IMR-90 (cell line): ENCODE measurements at regions not wholly inside any gene's neighbourhood (a gene's known extent, or its start where the extent isn't known, plus 50 kb on each side); places are given as distances from the start of the nearest gene placed in this dataset.

Experiments used
- ATAC-seq: fragments of 200-7000 bp; cut with Tn5 transposase; 2 replicates; pipeline ENCODE4 v1.9.1; 2020; ENCODE audit warnings: low read depth, mild to moderate bottlenecking, moderate library complexity
- BruUV-seq: library from RNA; stranded (reverse); fragments of 400-500 nt; replicated peaks from 2 replicates; lab custom pipeline; 2021; lab: Mats Ljungman, UMichigan
- CTCF ChIA-PET: fragments of 300-600 bp; formaldehyde crosslinking; extraction: SDS; loops from one replicate; lab custom pipeline; 2021; ENCODE audit warnings: antibody characterized with exemption; lab: Yijun Ruan, JAX
- POLR2A ChIA-PET: fragments of 300-600 bp; sonication (Branson Sonifier 250); formaldehyde crosslinking; loops from one replicate; lab custom pipeline; 2022; ENCODE audit warnings: antibody characterized with exemption; ENCODE audit not compliant: unreplicated experiment; lab: Charles Lee
- DNase-seq: peaks from one replicate; pipeline ENCODE4 v3.0.0; 2013
- H2AFZ ChIP-seq: replicated peaks from 2 replicates; pipeline ENCODE3; 2013; ENCODE audit warnings: low read length, mild to moderate bottlenecking; ENCODE audit not compliant: poor library complexity
- H2AK5ac ChIP-seq: 2 replicates; pipeline ENCODE4 v1.6.1; 2013; ENCODE audit warnings: low read depth, low read length, inconsistent platforms
- H2AK9ac ChIP-seq: replicated peaks from 2 replicates; pipeline ENCODE3; 2013; ENCODE audit warnings: mild to moderate bottlenecking, low read depth, low read length, moderate library complexity; ENCODE audit not compliant: poor library complexity
- H2BK120ac ChIP-seq: 2 replicates; pipeline ENCODE4 v1.6.1; 2013; ENCODE audit warnings: low read depth, low read length, inconsistent platforms
- H2BK15ac ChIP-seq: 3 replicates; pipeline ENCODE4 v1.6.1; 2013; ENCODE audit warnings: low read depth, low read length, inconsistent platforms
- H2BK20ac ChIP-seq: 2 replicates; pipeline ENCODE4 v1.6.1; 2013; ENCODE audit warnings: low read depth, mild to moderate bottlenecking, inconsistent platforms, low read length, moderate library complexity
- H2BK5ac ChIP-seq: 2 replicates; pipeline ENCODE4 v1.6.1; 2013; ENCODE audit warnings: mild to moderate bottlenecking, low read depth, low read length, inconsistent platforms; ENCODE audit not compliant: poor library complexity, severe bottlenecking
- H3K14ac ChIP-seq: replicated peaks from 2 replicates; pipeline ENCODE4 v1.6.1; 2013; ENCODE audit warnings: low read depth, low read length, inconsistent platforms
- H3K18ac ChIP-seq: 2 replicates; pipeline ENCODE4 v1.6.1; 2013; ENCODE audit warnings: low read depth, low read length, control low read depth
- H3K23ac ChIP-seq: 2 replicates; pipeline ENCODE4 v1.6.1; 2013; ENCODE audit warnings: low read depth, low read length, inconsistent platforms
- H3K27ac ChIP-seq: 2 replicates; pipeline ENCODE4 v1.5.1; 2013; ENCODE audit warnings: mild to moderate bottlenecking, control low read depth, low read length; ENCODE audit not compliant: insufficient read depth
- H3K27me3 ChIP-seq: 2 replicates; pipeline ENCODE4 v1.6.1; 2013; ENCODE audit warnings: low read length; ENCODE audit not compliant: control insufficient read depth, insufficient read depth
- H3K36me3 ChIP-seq: 2 replicates; pipeline ENCODE4 v1.6.1; 2013; ENCODE audit warnings: low read length, mixed read lengths; ENCODE audit not compliant: control insufficient read depth, insufficient read depth
- H3K4ac ChIP-seq: 2 replicates; pipeline ENCODE4 v1.6.1; 2013; ENCODE audit warnings: low read depth, low read length, inconsistent platforms
- H3K4me1 ChIP-seq: 2 replicates; pipeline ENCODE4 v1.6.1; 2013; ENCODE audit warnings: low read length, mixed read lengths; ENCODE audit not compliant: control insufficient read depth, insufficient read depth
- H3K4me2 ChIP-seq: 2 replicates; pipeline ENCODE4 v1.6.1; 2013; ENCODE audit warnings: low read depth, mild to moderate bottlenecking, control low read depth, low read length, moderate library complexity
- H3K4me3 ChIP-seq: 2 replicates; pipeline ENCODE4 v1.5.1; 2013; ENCODE audit warnings: low read depth, mild to moderate bottlenecking, control low read depth, low read length, moderate library complexity; ENCODE audit not compliant: insufficient read depth
- H3K56ac ChIP-seq: 2 replicates; pipeline ENCODE4 v1.6.1; 2013; ENCODE audit warnings: low read length, inconsistent platforms; ENCODE audit not compliant: insufficient read depth; ENCODE audit errors: extremely low read depth
- H3K79me1 ChIP-seq, 2 experiments: 2 replicates each; pipeline ENCODE4 v1.6.1; 2013; ENCODE audit warnings: low read length in 2 of 2, inconsistent platforms in 1 of 2, low read depth in 1 of 2
- H3K9ac ChIP-seq: 2 replicates; pipeline ENCODE4 v1.6.1; 2013; ENCODE audit warnings: low read depth, low read length, control low read depth
- H3K9me1 ChIP-seq: 2 replicates; pipeline ENCODE4 v1.6.1; 2013; ENCODE audit warnings: low read length, inconsistent platforms; ENCODE audit not compliant: insufficient read depth
- H3K9me3 ChIP-seq: 2 replicates; pipeline ENCODE4 v1.6.1; 2013; ENCODE audit warnings: low read length; ENCODE audit not compliant: control insufficient read depth, insufficient read depth
- H4K20me1 ChIP-seq: 2 replicates; pipeline ENCODE4 v1.6.1; 2013; ENCODE audit warnings: low read length, inconsistent platforms; ENCODE audit not compliant: insufficient read depth
- H4K5ac ChIP-seq: 2 replicates; pipeline ENCODE4 v1.6.1; 2013; ENCODE audit warnings: mild to moderate bottlenecking, low read depth, low read length, control low read depth
- H4K8ac ChIP-seq, 2 experiments: 2 replicates each; pipeline ENCODE4 v1.6.1; 2013; ENCODE audit warnings: low read depth in 2 of 2, low read length in 2 of 2, control low read depth in 1 of 2, inconsistent platforms in 1 of 2
- H4K91ac ChIP-seq: 2 replicates; pipeline ENCODE4 v1.6.1; 2013; ENCODE audit warnings: low read depth, low read length, inconsistent platforms; ENCODE audit not compliant: insufficient read depth
- BHLHE40 ChIP-seq: fragments of 150-350 bp; IDR thresholded peaks from 2 replicates; pipeline ENCODE4 v1.6.1; 2016; ENCODE audit warnings: mild to moderate bottlenecking, low read depth, low read length
- SMC3 ChIP-seq: fragments of 150-350 bp; IDR thresholded peaks from 2 replicates; pipeline ENCODE4 v1.6.1; 2016; ENCODE audit warnings: low read depth, mild to moderate bottlenecking, antibody characterized with exemption, low read length, moderate library complexity
- WGBS, 2 experiments: methylation state at CpG; one replicate each; pipeline versions ENCODE4 v1.1.5 to v1.1.7; 2013; ENCODE audit warnings: missing lambda C conversion rate in 2 of 2; ENCODE audit not compliant: insufficient read length in 1 of 2; ENCODE audit errors: extremely low coverage in 2 of 2; 5-methylcytosine and 5-hydroxymethylcytosine counted together
- dilution Hi-C: fragments of 300-500 bp; cut with HindIII; formaldehyde crosslinking; loops from one replicate; pipeline ENCODE4 v1.14.3; 2018; ENCODE audit warnings: low sequenced_read_pairs; ENCODE audit not compliant: unreplicated experiment
- in situ Hi-C: fragments of 300-500 bp; cut with MboI; formaldehyde crosslinking; loops from 3 replicates; pipeline ENCODE4 v1.14.3; 2019; ENCODE audit warnings: low sequenced_read_pairs, inconsistent platforms, mixed read lengths
- intact Hi-C: fragments of 100-400 bp; cut with micrococcal nuclease; formaldehyde crosslinking; loops from 2 replicates; pipeline ENCODE4 v1.10.0; 2022

DNA sequence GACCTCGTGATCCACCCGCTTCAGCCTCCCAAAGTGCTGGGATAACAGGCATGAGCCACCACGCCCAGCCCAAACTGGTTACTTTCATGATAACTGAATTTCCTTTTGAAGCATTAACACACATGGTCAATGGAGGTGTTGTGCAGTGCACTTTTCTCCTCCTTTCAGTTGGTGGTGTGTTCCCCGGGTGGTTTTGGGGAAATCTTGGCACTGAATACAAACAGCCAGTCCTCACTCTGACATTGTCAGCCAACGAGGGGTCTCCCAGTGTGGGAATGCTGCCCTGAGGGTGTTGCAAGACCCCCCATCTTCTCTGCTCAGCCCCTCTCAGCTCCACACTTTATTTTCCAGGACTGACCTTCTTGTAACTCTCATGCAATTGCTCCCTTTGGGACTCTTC lies 70.5 kb downstream of the SOX9 start:
- no peaks in the 10 kb centered on the region for H4K20me1 ChIP-seq
- peak overlapping the region; percentile 34 for H3K14ac ChIP-seq
- H4K5ac ChIP-seq, result peak overlapping the region; percentile 82
- H2BK5ac ChIP-seq, result peak overlapping the region; percentile 51
- ATAC-seq (no peak), DNase-seq (no peak)
- H3K4me3 ChIP-seq, result no peak overlapping the region
- BruUV-seq, result no TSS peak
- peaks cover 22% of the 10 kb centered on the region for H3K4me1 ChIP-seq
- 80% methylated on average over 2 of the region's 5 CpGs; no CpG with 5 or more reads in 1 of the 2 experiments for WGBS, 2 experiments
- peak overlapping the region; percentile 15; the same call in 1 of the 2 replicates for H3K9ac ChIP-seq
- TF ChIP-seq BHLHE40 (no peak), SMC3 (no peak)
- H3K9me3 ChIP-seq, result no peaks in the 10 kb centered on the region
- peak overlapping the region; percentile 18 for H2AK9ac ChIP-seq
- dilution Hi-C loops, result no loop called here
- H2AFZ ChIP-seq, result no peak overlapping the region
- H3K4me2 ChIP-seq, result no peak overlapping the region
- H4K91ac ChIP-seq, result peak overlapping the region; percentile 74
- H3K23ac ChIP-seq, result peak overlapping the region; percentile 29; the same call in 1 of the 2 replicates
- peaks cover 23% of the 10 kb centered on the region for H3K9me1 ChIP-seq
- H3K18ac ChIP-seq, result peak overlapping the region; percentile 44
- peak overlapping the region; percentile 80; the same call in 2 of the 3 replicates for H2BK15ac ChIP-seq
- ChIA-PET POLR2A (no interaction called here), CTCF (no interaction called here)
- H3K27ac ChIP-seq, result peak overlapping the region; percentile 63; the same call in 1 of the 2 replicates
- no peaks in the 10 kb centered on the region for H3K27me3 ChIP-seq
- peak overlapping the region; percentile 84 for H2BK120ac ChIP-seq
- peak overlapping the region; percentile 44 to 78 for H4K8ac ChIP-seq
- H3K4ac ChIP-seq, result peak overlapping the region; percentile 19
- H2BK20ac ChIP-seq, result peak overlapping the region; percentile 78
- in situ Hi-C loops, result no loop called here
- 0 out of 4 replicates have a peak, but pooled peaks cover 0 to 3% of the 10 kb centered on the region in 2 experiments for H3K79me1 ChIP-seq
- no peaks in the 10 kb centered on the region for H3K36me3 ChIP-seq
- peak overlapping the region; percentile 52 for H2AK5ac ChIP-seq
- no peak overlapping the region for H3K56ac ChIP-seq
- intact Hi-C loops, result no loop called here
